ENCODE measurements at regions not wholly inside any gene's neighbourhood (a gene's known extent, or its start where the extent isn't known, plus 50 kb on each side); places are given as distances from the start of the nearest gene placed in this dataset.

DNA sequence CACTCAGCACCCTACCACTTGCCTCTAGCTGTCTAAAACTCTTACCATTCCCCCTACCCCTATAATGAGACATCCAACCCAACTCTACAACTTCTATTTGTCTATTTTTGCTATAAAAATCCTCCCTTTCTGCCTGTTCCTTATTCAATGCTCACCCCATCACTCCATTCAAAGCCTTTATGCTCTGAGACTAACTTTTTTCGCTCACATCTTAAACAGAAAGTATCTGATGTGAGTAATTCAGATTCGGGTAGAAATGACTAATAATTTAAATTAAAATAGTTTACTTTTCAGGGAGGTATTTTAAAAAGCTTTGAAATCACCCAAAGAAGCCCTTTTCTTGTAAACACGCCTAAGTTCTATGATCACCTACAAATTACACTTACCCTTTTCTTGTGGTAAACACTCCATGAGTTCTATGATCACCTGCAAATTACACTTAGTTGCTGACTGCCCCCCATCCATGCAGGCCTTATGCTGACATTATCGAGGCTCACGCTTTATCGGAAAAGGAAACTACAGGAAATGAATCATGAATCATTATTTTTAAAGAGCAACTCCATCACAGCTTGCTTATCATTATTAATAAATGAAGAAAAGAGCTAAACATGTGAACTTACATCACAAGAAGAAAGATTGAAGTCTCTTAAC is 168.7 kb upstream of the PPP1R2C start:
- DNase-seq = no peak

DNA sequence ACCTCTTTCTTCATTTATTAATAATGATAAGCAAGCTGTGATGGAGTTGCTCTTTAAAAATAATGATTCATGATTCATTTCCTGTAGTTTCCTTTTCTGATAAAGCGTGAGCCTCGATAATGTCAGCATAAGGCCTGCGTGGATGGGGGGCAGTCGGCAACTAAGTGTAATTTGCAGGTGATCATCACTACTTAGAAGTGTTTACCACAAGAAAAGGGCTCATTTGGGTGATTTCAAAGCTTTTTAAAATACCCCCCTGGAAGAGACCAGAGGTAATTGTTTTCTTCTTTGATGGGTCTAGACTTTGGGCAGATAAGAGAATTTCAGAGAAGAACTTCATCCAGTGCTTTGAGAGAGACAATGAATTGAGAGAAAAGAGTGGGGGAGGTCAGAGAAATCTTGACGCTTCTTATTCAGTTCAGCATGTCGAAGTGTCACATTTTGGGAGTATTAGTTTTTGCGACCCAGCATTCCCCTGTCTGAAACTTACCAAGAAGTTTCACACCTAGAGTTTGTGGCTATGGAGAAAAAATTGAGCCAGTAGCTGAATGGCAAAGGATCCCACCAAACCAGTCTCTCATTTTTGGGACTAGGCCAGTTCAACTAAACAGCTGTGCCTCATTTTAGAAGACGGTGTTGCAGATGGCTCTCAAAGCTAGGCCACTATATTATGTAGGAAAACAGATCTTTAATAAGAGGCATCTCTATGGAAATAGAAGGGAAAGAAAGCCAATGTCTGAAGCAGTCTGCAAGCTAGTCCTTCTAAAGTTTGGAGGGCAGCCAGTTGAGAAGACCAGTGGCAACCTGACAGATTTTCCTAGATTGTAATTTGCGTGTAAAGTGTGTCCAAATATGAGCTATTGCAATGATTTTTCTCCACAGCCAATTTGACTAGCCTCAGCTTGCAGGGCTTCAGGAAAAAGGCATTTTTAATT is 171.0 kb upstream of the PPP1R2C start:
- DNase-seq = no peak

DNA sequence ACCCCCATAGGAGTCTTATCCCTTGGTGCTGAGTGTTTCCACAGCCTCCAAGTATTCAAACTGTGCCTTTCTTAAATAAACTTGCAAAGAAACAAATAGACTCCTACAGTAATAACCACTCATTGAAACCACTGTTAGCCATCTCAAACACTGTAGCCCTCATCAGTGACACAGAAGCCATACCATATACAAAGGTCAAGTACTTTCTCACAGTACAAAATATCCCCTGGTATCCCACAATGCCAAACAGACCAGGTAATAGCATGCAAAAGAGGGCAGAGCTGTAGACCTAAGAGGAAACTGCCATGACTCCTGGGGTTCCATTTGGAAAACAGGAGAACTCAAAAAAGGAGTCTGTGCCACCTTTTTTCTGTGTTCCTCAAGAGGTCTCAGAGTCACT is 173.8 kb upstream of the PPP1R2C start:
- no peak for DNase-seq

DNA sequence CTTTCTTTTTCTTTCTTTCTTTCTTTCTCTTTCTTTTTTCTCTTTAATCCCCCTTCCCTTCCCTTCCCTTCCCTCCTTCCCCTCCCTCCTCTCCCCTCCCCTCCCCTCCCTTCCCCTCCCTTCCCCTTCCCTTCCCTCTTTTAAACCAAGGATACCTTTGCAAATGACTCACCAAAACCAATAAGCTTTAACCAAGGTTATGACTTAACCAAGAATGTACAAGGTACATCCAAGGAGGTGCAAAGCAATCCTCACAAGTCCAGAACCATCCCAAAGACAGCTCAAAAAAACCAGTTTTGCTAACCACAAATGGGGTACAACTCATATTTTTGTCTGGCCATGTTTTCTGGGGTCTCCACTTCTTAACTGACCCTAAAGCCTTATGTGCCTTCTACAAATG is 174.7 kb upstream of the PPP1R2C start:
- DNase-seq = no peak

DNA sequence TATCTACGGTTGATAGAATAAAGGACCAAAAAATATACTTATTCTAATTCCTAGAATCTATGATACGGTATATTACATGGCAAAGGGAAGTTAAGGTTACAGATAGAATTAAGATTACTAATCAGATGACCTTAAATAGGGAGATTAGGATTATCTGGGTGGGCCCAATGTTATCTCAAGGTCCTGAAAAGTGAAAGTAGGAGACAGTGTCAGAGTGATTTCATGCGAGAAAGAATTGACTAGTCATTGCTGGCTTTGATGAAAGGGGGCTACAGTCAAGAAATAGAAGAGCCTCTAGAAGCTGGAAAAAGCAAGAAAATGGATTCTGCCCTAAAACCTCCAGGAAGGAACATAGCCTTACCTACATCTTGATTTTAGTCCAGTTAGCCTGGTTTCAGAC is 176.9 kb upstream of the PPP1R2C start:
- DNase-seq = no peak

DNA sequence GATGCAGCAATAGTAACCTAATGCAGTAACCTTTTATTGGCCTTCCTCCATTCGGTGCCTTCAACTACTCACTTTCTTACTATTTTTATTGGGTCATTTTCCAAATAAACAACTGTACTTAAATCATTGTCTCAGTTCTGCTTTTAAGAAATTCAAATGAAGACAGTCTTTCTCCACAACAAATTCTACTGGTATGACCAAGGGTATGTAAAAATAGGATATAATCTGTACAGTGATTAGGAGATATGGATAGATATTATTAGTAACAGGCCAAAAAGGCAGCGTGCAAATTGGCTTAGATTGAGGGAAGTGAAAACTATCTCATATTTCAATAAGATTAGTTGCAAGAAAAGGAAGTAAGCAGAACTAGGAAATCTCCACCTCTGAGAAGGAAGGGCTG is 177.4 kb upstream of the PPP1R2C start:
- no peak for DNase-seq

DNA sequence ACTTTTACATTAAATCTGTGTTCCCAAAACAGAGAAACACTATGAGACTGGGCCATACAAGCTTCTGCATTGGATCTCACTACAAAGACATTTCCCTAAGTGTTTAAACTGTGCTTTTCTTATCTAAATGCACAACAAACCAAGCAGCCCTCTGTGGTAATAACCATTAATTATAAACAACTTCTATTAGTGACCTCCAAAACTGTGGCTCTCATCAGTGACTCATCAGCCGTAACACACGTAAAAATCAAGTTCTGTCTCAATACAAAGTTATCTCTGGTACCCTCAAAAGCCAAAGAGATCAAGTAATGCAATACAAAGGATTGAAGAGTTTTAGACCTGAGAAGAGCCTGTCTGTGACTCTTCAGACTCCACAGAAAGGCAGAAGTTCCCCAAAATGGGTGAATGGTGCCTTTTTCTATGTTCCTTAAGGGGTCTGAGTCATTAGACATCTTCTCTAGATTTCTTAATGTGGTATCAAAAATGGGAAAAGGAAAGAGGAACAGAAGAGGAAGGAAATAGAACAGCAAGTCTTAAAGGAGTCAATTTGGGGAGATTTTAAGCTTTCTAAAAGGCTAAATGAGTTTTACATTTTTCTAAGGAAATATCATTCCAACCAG is 189.8 kb upstream of the PPP1R2C start:
- no peak for DNase-seq

DNA sequence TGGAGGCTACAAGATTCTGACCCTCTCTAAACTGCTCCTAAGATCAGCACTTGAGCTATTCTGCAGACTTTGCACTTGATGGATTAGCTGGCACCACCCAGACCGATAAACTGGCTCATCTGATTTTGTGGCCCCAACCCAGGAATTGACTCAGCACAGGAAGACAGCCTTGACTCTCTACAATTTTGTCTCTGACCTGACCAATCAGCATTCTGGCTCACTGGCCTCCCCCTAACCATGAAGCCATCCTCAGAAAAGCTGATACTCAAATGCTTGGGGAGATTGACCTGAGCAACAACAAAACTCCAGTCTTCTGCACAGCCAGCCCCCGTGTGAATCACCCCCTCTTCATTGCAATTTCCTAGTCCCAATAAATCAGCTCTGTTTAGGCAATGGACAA is 195.4 kb upstream of the PPP1R2C start:
- no peak for DNase-seq

DNA sequence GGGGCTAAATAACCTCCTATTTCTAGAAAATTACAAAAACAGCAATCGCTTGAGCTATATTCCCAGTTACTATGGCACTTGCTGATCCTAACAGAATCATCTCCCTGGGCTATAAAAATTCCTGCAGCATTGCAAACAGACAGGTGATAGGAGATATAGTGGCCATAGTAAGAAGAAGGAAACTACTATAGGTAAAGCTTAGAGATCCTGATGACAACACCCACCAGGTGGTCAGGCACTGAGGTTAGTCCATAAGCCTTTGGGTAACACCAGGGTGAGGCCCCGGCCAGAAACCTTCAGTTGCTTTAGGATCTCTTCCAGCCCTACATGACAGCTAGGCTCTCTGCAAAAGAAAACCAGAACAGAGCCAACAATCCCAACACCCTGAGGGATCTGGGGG is 197.9 kb upstream of the PPP1R2C start:
- DNase-seq = no peak

DNA sequence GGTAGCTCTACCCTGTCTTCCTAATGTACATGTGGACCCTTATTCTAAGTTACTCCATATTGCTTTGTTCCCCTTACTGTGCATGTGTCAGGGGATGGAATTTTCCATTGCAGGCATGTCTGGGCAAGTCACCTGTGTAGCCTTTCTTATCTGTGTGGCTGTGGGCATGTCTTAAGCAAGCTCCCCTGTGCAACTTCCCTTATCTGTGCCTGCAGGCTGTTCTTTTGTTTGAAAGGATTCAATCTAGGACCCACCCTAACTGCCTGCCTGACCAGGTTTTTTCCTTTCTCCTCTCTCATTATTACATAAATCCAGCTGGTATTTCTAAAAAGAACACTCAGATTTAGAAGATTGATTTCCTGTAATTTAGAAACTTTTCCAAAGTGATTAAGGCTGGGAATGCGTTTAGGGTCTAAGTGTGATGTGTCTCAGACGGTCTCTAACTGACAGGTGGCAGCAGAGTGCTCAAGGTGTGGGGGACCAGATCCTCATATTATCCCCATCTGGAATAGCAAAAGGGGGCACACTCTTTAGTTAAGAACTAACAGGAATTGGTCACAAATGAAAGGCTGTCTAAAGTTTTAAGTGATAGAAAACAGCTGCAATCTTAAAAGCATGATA is 198.9 kb upstream of the PPP1R2C start:
- no peak for DNase-seq

DNA sequence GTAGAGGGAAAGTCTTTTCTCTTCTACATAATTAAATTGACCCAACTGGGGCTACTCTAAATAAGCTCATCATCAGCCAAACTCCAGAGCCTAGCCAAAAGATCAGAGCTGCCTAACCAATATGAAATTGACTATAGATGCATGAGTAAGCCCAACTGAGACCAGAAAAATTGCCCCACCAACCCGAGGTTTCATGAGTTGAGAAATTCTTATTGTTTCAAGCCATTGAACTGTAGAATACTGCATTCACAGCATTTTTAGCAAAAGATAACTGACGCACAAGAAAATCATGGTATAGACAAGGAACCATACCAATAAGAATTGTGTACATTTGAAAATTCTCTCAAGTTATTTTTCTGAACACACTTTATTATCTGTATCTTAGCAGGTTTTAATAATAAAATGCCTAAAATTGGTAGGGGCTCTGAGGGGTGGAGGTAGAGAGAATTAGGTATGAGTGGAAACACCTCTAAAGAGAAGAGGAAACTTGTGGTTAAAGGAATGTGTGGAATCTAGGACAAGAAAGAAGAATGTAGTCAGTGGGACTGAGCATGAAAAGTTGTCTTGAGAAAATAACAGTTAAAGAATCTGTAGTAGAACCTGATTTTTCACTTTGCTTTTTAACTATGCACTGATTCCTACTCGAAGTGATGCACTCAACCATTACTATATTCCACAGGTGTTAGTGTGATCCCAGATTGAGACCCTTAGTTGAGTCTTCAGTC is 200.9 kb upstream of the PPP1R2C start:
- DNase-seq = no peak

DNA sequence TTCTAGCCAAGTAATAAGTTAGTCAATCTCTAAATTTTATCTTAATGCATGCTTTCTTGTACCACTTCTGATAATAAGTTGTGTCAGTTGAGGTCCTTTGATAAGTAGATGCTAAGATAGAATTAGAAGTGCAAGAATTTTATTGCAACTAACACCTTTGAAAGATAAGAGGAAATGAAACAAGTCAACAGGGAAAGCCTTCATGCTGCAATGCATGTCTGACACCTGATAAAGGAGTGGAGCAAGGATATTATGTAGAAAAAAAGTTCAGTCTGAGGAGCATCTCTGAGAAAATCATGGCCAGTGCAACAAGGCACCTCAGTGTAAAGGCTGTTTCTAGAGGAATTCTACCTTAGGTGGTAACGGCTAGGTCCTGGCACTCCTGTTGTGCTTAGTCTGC is 210.7 kb upstream of the PPP1R2C start:
- no peak for DNase-seq

DNA sequence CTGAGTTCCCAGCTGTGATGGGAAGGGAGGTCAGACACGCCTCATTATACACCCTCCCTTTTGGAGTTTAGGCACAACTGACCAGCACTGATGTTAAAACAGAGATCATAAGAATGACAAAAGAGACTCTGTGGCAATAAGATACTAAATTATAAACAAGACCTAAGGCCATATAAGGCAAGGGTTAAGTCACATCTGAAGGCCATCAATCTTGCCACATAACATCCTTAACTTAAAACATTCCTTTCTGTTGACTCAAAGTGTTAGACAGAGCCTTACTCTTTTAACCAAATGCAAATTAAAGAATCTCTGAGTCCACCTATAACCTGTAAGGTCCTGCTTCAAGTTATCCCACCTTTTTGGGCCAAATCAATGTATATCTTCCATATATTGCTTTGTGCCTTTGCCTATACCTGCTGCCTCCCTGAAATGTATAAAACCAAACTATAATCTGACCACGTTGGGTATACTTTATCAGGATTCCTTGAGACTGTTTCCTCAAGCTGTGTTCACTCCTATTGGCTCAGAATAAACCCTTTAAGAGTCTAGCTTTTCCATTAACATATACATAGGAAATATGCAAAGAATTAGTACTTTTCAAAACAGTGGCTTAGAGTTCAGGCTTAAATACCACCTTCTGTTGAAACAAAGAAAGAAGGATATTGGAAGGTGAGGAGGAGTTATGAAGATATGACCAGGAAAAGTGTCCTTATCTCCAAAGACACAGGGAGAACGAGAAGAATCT is 214.4 kb upstream of the PPP1R2C start:
- no peak for DNase-seq

DNA sequence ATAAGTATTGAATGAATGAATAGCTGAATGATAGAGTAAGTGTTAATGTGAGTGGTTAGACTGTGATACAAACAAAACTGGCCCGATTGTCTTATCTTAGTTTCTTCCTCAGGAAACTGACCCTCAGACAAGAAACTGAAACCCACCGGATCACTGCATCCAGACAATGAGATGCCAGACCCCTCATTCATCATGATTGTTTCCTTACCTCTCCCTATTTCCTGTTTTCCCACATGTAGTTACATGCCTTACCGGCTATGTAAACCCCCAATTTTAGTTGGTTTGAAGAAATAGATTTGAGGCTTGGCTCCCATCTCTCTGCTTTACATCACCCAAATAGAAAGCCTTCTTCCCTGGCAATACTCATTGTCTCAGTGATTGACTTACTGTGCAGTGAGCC is 218.9 kb upstream of the PPP1R2C start:
- DNase-seq = no peak

DNA sequence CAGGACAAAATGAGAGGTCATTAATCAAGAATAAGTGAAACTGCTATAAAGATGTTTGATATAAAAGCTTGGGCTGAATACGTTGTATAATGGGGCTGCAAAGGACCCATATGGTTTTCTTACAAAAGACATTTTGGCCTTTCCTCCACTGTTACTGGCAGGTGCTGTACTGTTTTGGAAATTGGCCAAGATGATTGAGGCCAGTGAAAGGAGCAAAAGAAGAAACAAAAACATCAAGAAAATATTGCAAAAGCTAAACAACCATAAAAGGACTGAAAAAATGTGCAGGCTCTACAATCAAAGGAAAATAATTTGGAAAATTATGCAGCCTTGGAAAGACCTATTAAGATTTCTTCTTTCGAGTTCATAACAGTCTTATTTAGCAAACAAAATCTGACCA is 222.2 kb upstream of the PPP1R2C start:
- DNase-seq = no peak

DNA sequence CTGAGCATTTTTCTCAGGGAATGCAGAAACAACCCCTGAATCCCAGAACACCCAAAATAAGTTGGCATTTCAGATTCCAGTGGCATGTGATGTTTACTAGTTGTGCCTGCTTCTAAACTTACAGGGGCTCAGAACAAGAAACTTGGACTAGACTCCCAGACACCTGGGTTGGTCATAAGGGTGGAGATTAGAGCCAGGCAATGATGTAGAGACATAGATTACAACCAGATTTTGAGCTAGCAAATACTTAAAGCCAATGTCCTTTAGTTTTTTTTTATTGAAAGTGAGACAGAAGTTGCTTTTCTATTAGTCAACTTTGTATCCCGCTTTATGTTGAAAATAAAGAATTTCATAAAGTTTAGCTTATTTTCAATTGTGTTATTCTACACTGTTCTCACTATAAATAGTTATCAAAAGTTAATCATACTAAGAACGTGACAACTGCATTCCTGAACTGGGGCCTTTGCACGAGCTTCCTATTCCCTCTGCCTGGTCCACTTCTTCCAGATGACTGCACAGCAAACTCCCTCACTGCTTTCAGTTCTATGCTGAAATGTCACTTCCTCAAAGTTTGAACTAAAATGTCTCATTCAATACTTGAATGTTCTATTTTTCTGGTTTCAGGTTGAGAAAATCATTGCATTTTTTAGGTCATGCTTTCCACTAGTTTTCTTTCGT is 224.7 kb upstream of the PPP1R2C start:
- no peak for DNase-seq

DNA sequence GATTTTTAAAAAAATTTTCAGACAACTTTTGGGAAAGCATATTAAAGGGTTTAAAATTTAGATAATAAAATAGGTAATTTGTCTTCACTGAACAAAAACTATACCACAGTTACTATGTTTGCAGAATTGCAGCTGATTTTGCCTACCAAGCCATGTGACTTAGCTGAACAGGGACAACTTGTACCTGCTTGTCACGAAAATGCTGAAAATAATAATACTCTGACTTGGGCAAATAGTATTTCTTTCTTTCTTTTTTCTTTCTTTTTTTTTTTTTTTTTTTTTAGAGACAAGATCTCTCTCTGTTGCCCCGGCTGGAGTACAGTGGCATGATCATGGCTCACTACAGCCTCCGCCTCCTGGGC is 225.2 kb upstream of the PPP1R2C start:
- no peak for DNase-seq

DNA sequence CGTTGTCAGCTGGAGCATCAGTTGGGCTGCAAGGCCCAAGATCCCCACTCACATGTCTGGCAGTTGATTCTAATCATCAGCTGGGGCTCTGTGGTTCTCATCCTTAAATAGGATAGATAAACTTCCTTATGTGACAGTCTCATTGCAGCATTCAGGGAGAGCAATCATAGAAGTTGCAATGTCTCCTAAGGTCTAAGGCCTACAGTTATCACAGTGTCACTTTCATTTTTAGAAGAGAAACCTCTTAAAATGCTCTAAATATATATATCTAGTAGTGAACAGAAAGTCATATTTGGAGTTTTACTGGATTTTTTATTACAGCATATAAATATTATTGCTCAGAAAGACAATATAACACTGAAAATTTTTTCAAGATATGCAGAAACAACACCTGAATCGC is 226.0 kb upstream of the PPP1R2C start:
- DNase-seq = no peak

DNA sequence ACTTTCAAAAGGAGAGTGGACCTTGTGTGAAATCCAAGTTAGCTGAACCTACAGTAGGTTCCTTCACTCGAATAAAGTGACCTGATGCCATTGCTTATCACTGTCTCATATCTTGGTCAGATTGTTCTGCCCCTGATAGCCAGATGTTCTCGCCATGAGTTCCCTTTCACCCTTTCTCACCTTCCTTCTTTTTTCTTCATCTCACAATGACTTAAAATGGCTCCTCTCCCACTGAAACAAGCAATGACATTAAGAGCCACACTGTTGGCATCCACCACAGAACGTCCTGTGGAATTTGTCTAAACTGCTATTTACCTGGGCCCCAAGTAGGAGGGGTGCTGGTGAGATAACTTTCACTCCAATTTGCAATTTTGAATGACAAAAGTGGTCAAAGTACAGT is 227.6 kb upstream of the PPP1R2C start:
- no peak for DNase-seq

DNA sequence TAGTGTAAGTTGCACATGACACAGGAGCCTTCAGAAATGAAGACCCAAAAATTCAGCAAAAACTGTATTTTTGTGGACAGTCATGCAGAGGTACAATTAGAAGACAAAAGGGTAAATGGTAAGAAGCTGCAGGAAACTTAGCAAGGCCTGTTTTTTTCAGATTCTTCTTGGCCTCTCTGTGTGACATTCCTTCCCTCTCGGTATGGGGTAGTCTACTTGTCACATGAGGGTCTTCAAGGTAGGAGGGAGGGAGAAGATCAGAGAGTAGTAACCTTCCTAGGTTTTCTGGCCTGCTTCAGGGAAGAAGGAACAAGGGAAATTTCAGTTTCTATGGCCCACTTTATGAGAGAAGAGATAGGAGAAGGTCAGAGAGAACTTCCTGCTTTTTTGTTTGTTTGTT is 230.4 kb upstream of the PPP1R2C start:
- DNase-seq = no peak

DNA sequence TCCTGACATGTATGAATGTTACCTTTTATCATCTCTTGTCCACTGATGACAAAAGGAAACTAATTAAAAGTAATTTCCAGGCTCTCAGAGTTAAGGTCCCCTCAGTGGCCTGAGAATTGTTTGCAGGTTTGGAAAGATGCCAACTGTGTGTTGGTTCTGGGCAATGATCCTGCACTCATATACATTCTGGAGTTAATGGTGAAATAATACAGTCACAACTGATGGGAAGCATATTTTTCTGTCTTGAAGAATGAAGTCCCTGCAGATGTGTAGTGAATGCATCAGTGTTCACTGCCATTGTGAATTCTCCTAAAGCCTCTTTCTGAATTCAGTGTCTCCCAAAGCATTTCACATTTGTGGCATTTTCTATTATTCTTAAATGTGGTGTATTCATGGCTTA is 238.1 kb upstream of the PPP1R2C start:
- DNase-seq = no peak

DNA sequence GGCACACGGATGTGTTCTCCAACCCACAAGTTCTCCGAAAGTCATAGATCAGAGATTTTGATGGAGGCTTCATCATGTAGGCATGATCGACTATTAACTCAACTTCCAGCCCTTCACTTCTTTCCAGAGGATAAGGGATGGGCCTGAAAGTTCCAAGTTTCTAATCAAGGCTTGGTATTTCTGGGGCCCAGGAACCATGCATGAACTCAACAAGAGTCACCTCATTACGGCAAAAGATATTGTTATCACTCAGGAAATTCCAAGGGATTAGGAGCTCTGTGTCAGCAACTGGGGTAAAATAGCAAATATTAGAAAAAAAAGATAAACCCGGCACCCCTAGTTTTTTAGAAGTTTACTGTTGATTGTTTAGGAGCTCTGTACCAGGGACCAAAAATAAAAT is 240.1 kb upstream of the PPP1R2C start:
- DNase-seq = no peak
